GM06990 (cell line): ENCODE measurements at regions not wholly inside any gene's neighbourhood (a gene's known extent, or its start where the extent isn't known, plus 50 kb on each side); places are given as distances from the start of the nearest gene placed in this dataset.

Experiments used
- DNase-seq: peaks from one replicate; pipeline ENCODE4 v3.0.0-alpha.2; 2011; ENCODE audit not compliant: insufficient read length; ENCODE audit errors: extremely low read depth
- H3K27me3 ChIP-seq: replicated peaks from 2 replicates; pipeline ENCODE4 v1.6.0; 2011; ENCODE audit warnings: low read length; ENCODE audit not compliant: control insufficient read depth, insufficient read depth
- H3K36me3 ChIP-seq: 2 replicates; pipeline ENCODE4 v1.5.1; 2011; ENCODE audit warnings: low read length; ENCODE audit not compliant: control insufficient read depth, insufficient read depth
- H3K4me3 ChIP-seq: replicated peaks from 2 replicates; pipeline ENCODE4 v1.5.1; 2011; ENCODE audit warnings: low read depth, mild to moderate bottlenecking, control low read depth, low read length
- CTCF ChIP-seq: IDR thresholded peaks from 2 replicates; pipeline ENCODE4 v1.5.1; 2011; ENCODE audit warnings: low read length, control low read depth, mild to moderate bottlenecking, inconsistent platforms; ENCODE audit not compliant: insufficient read depth, poor library complexity, severe bottlenecking

- TF ChIP-seq CTCF = no peak
- Histone ChIP-seq H3K4me3 (no peak overlapping the region), H3K27me3 (no peaks in the 10 kb centered on the region), H3K36me3 (no peaks in the 10 kb centered on the region)
- no peak for DNase-seq
Measured at GRCh38 chr12:131369094-131369845, 341.6 kb upstream of the SFSWAP start.

- no peak for TF ChIP-seq CTCF
- no peak for DNase-seq
- H3K4me3 ChIP-seq = no peak overlapping the region
- H3K27me3 ChIP-seq = no peaks in the 10 kb centered on the region
- no peaks in the 10 kb centered on the region for H3K36me3 ChIP-seq
Measured at GRCh38 chr12:131370321-131370720, 340.6 kb upstream of the SFSWAP start.

- Histone ChIP-seq H3K27me3 (no peaks in the 10 kb centered on the region), H3K36me3 (no peaks in the 10 kb centered on the region), H3K4me3 (no peak overlapping the region)
- DNase-seq = no peak
- no peak for TF ChIP-seq CTCF
Measured at GRCh38 chr12:131370791-131371347, 340.0 kb upstream of the SFSWAP start.

- Histone ChIP-seq H3K4me3 (no peak overlapping the region), H3K27me3 (no peaks in the 10 kb centered on the region), H3K36me3 (no peaks in the 10 kb centered on the region)
- no peak for DNase-seq
- TF ChIP-seq CTCF = no peak
Measured at GRCh38 chr12:131371401-131372170, 339.3 kb upstream of the SFSWAP start.

- no peak for TF ChIP-seq CTCF
- no peaks in the 10 kb centered on the region for H3K36me3 ChIP-seq
- H3K4me3 ChIP-seq = no peak overlapping the region
- H3K27me3 ChIP-seq = no peaks in the 10 kb centered on the region
- DNase-seq = no peak
Measured at GRCh38 chr12:131372171-131372475, 338.8 kb upstream of the SFSWAP start.
